Kidney (tissue), 13 donors: ENCODE measurements at regions not wholly inside any gene's neighbourhood (a gene's known extent, or its start where the extent isn't known, plus 50 kb on each side); places are given as distances from the start of the nearest gene placed in this dataset.

Source experiments
- DNase-seq, 5 donors: peaks; one replicate each; pipeline ENCODE4 v3.0.0-alpha.2; 2013 to 2020
- FAIRE-seq: peaks from 2 replicates; lab custom pipeline; 2012; peaks lifted over from hg19 to GRCh38; lab: Jason Lieb, UNC
- H3K27ac ChIP-seq, 2 donors: one replicate each; pipeline ENCODE4 v1.7.0; 2013; ENCODE audit warnings: low read depth in 2 of 2, low read length in 2 of 2, inconsistent platforms in 1 of 2
- H3K27me3 ChIP-seq: one replicate; pipeline ENCODE4 v1.7.1; 2013; ENCODE audit warnings: low read length, inconsistent platforms; ENCODE audit not compliant: control insufficient read depth, insufficient read depth
- H3K36me3 ChIP-seq, 3 donors: one replicate each; pipeline versions ENCODE4 v1.7.0 to v1.7.1; 2013; ENCODE audit warnings: low read length in 3 of 3, control low read depth in 1 of 3, inconsistent platforms in 1 of 3; ENCODE audit not compliant: insufficient read depth in 3 of 3, control insufficient read depth in 2 of 3
- H3K4me1 ChIP-seq, 3 donors: one replicate each; pipeline versions ENCODE4 v1.7.0 to v1.7.1; 2013; ENCODE audit warnings: low read length in 3 of 3, inconsistent platforms in 1 of 3, low read depth in 1 of 3; ENCODE audit not compliant: control insufficient read depth in 2 of 3, insufficient read depth in 2 of 3
- H3K4me3 ChIP-seq, 3 donors: one replicate each; pipeline versions ENCODE4 v1.7.0 to v1.8.1; 2013; ENCODE audit warnings: low read length in 3 of 3, control low read depth in 1 of 3, inconsistent platforms in 1 of 3
- H3K9ac ChIP-seq, 3 donors: one replicate each; pipeline versions ENCODE4 v1.7.0 to v1.7.1; 2013; ENCODE audit warnings: low read length in 3 of 3, control low read depth in 1 of 3, inconsistent platforms in 1 of 3
- H3K9me3 ChIP-seq, 3 donors: one replicate each; pipeline versions ENCODE4 v1.7.0 to v1.7.1; 2013; ENCODE audit warnings: low read length in 3 of 3, control low read depth in 1 of 3, inconsistent platforms in 1 of 3; ENCODE audit not compliant: control insufficient read depth in 2 of 3, insufficient read depth in 1 of 3
- intact Hi-C: fragments of 100-400 bp; cut with DNase I; formaldehyde crosslinking; loops from one replicate; pipeline ENCODE4 v1.11.1; 2022
- TF ChIP-seq, protein P1 (sequence below): IDR thresholded peaks from 3 replicates; pipeline ENCODE4 v1.5.1; 2012; ENCODE audit warnings: mild to moderate bottlenecking, moderate library complexity, borderline replicate concordance; ENCODE audit not compliant: insufficient read depth; ENCODE audit errors: extremely low read depth
- donor health status: control.
- donor health status: control.
- donor health status: control.
- donor health status: control.
- donor health status: control.
- donor health status: DM: yes; HTN: yes; CAD: no.
- donor health status: Normal renal cell carcinoma (clear cell type).

- Histone ChIP-seq H3K9ac (no peak overlapping the region), H3K4me3 (no peak overlapping the region), H3K27me3 (no peaks in the 10 kb centered on the region), H3K27ac (no peak overlapping the region), H3K36me3 (no peaks in the 10 kb centered on the region), H3K4me1 (no peaks in the 10 kb centered on the region), H3K9me3 (no peaks in the 10 kb centered on the region)
- TF ChIP-seq, protein P1, sequence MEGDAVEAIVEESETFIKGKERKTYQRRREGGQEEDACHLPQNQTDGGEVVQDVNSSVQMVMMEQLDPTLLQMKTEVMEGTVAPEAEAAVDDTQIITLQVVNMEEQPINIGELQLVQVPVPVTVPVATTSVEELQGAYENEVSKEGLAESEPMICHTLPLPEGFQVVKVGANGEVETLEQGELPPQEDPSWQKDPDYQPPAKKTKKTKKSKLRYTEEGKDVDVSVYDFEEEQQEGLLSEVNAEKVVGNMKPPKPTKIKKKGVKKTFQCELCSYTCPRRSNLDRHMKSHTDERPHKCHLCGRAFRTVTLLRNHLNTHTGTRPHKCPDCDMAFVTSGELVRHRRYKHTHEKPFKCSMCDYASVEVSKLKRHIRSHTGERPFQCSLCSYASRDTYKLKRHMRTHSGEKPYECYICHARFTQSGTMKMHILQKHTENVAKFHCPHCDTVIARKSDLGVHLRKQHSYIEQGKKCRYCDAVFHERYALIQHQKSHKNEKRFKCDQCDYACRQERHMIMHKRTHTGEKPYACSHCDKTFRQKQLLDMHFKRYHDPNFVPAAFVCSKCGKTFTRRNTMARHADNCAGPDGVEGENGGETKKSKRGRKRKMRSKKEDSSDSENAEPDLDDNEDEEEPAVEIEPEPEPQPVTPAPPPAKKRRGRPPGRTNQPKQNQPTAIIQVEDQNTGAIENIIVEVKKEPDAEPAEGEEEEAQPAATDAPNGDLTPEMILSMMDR, result no peak
- intact Hi-C loops, result no loop called here
- DNase-seq (no peak), FAIRE-seq (no peak)
Measured at GRCh38 chr5:97436405-97436804, 253.4 kb upstream of the RIOK2 start.

DNA sequence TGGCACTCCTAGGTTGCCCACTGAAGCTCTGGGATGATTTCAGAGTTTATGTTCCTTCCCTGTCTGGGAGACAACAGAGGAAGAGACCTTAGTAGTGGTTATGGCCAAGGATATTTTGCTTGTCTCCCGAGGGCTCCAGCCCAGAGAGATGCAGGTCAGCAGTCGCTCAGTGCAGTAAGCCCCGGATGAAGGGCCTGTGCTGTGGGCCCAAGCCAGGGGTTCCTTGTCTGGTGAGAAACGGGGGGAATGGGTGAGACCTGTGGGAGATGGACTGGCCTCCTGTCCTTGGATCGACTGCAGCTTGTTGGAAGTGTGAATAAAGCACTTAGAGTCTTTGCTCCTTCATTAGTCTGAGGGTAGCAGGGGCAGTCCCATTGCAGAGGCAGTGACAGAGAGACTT, 260.7 kb upstream of the RIOK2 start:
- H3K4me3 ChIP-seq, result no peak overlapping the region
- no peaks in the 10 kb centered on the region for H3K36me3 ChIP-seq
- no peaks in the 10 kb centered on the region for H3K4me1 ChIP-seq
- H3K27ac ChIP-seq, result no peak overlapping the region
- no peak for FAIRE-seq
- H3K9me3 ChIP-seq, result peaks cover 0 to 13% (median 7%) of the 10 kb centered on the region in 3 donors
- no peak for DNase-seq
- intact Hi-C loops, result no loop called here
- no peak overlapping the region for H3K9ac ChIP-seq
- no peaks in the 10 kb centered on the region for H3K27me3 ChIP-seq
- TF ChIP-seq, protein P1, result no peak

DNA sequence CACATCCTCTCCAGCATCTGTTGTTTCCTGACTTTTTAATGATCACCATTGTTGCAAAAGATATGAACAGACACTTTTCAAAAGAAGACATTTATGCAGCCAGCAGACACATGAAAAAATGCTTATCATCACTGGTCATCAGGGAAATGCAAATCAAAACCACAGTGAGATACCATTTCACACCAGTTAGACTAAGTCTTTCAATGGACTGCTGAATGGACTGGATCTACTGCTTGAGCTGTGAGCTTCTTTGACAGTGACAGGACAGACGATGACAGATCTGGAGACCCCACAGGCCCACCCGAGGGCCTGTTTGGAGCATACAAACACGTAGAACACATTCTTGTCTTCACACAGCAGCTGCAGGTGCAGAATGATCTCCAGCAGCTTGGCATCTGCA, 266.1 kb upstream of the RIOK2 start:
- no peaks in the 10 kb centered on the region for H3K4me1 ChIP-seq
- H3K36me3 ChIP-seq, result no peaks in the 10 kb centered on the region
- no peak overlapping the region for H3K27ac ChIP-seq
- TF ChIP-seq, protein P1, result no peak
- H3K9me3 ChIP-seq, result peaks cover 0 to 8% (median 7%) of the 10 kb centered on the region in 3 donors
- H3K27me3 ChIP-seq, result no peaks in the 10 kb centered on the region
- intact Hi-C loops, result no loop called here
- no peak overlapping the region for H3K9ac ChIP-seq
- H3K4me3 ChIP-seq, result no peak overlapping the region
- no peak for FAIRE-seq
- no peak for DNase-seq

DNA sequence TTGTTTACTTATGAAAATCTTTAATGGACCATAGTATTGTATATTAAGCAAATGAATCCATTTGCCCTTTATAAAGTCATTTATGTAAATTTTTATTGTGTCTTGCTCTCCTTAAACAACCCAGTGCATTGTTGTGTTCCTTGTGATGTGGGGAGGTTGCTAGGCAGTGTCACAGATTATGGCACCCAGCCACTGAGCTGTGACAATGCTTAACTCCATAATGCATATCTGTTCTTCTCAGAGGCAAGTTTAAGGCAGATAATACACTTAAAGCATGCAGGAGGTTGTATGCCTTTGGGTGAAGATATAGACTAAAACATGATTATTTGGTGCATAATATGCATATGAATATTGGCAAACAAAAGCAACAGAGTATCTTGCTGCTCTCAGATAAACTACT, 269.6 kb upstream of the RIOK2 start:
- DNase-seq (peak in 3 of 5 donors; percentile 42 to 48 (median 45)), FAIRE-seq (no peak)

More for the DNA sequence above, 269.6 kb upstream of the RIOK2 start:
- no peak overlapping the region for H3K9ac ChIP-seq
- no peaks in the 10 kb centered on the region for H3K4me1 ChIP-seq
- no peak overlapping the region for H3K4me3 ChIP-seq
- H3K9me3 ChIP-seq, result no peaks in the 10 kb centered on the region
- H3K36me3 ChIP-seq, result no peaks in the 10 kb centered on the region
- intact Hi-C loops, result no loop called here
- H3K27ac ChIP-seq, result no peak overlapping the region
- TF ChIP-seq, protein P1, result no peak
- H3K27me3 ChIP-seq, result no peaks in the 10 kb centered on the region
